Neural progenitor cell (in vitro differentiated cells): ENCODE measurements at regions not wholly inside any gene's neighbourhood (a gene's known extent, or its start where the extent isn't known, plus 50 kb on each side); places are given as distances from the start of the nearest gene placed in this dataset.

Experiments used
- CTCF ChIP-seq: fragments of 200-600 bp; sonication (generic); IDR thresholded peaks from 2 replicates; pipeline ENCODE4 v1.5.1; 2017; ENCODE audit warnings: antibody characterized with exemption, mild to moderate bottlenecking
- EZH2 ChIP-seq: fragments of 200-600 bp; sonication (generic); IDR thresholded peaks from 2 replicates; pipeline ENCODE4 v1.6.1; 2017; ENCODE audit warnings: antibody characterized with exemption, mild to moderate bottlenecking, moderate library complexity
- EZH2phosphoT487 ChIP-seq: fragments of 200-600 bp; sonication (generic); IDR thresholded peaks from 2 replicates; pipeline ENCODE4 v1.6.1; 2017; ENCODE audit warnings: antibody characterized with exemption

- TF ChIP-seq CTCF, result no peak
- no peak for TF ChIP-seq EZH2
- TF ChIP-seq EZH2phosphoT487, result no peak
Observed at GRCh38 chrX:131843987-131844386, 179.1 kb upstream of the STK26 start.
